HL-60/S4 (cell line): ENCODE measurements at regions not wholly inside any gene's neighbourhood (a gene's known extent, or its start where the extent isn't known, plus 50 kb on each side); places are given as distances from the start of the nearest gene placed in this dataset.

Source experiments
- in situ Hi-C: fragments of 300-500 bp; cut with MboI; formaldehyde crosslinking; loops from 2 replicates; pipeline ENCODE4 v1.14.3; 2022; ENCODE audit warnings: low sequenced_read_pairs

DNA sequence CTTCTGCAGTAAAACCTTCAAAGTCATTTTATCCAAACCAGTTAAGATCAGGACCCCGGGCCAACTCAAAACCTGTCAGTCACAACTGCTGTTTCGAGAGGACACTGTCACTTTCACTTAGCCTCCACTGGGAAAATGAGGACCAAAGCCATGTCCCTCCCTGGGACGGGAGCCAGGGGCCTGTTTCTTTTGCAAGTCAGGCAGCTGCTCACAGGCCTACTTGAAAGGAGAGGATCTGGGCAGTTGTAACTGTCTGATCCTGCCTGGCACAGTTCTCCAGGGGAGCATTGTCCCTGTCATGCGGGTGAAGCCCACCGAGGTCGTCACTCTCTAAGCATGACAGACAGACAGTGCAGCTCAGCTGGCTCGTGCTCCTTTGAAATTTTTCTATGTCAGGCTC lies 276.2 kb downstream of the NPIPA8 start:
- in situ Hi-C loops = no loop called here

GRCh38 chr16:18059577-18059976 lies 277.0 kb downstream of the NPIPA8 start:
- in situ Hi-C loops = no loop called here

DNA sequence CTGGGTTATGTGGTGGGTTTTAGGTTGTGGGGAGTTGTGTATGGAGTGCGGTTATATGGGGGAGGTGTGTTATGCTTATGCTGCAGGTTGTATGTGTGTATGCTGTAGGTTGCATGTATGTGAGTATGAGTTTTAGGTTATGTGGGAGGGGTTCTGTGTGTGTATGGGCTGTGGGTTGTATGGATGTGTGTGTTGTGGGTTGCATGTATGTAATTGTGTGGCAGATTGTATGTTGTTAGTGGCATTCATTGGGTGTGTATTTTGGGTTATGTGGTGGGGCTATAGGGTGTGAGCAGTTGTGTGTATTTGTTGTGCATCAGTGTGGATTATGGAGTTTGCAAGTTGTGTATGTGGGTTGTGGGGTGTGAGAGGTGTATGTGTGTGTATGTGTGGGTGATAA lies 277.4 kb downstream of the NPIPA8 start:
- in situ Hi-C loops = no loop called here

GRCh38 chr16:18055411-18055916 lies 281.1 kb downstream of the NPIPA8 start:
- in situ Hi-C loops = no loop called here

DNA sequence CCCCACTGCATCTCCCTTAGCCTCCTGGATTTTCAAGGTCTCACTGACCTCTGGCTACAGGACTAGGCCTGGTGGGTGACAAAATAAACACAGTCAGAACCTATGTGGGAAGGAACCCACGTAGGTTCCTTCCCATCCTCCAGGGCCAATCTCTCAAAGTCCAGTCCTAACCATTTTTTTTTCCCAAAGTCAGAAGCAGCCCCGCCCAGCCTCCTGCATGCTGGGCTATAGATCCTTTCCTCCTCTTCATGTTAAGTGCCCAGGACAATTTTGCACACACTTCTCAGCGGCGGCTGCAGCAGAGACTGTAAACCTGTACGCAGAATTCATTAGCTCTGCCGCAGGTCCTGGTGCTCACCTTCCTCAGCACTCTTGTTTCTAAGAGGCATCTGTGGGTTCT lies 285.8 kb downstream of the NPIPA8 start:
- in situ Hi-C loops = no loop called here

DNA sequence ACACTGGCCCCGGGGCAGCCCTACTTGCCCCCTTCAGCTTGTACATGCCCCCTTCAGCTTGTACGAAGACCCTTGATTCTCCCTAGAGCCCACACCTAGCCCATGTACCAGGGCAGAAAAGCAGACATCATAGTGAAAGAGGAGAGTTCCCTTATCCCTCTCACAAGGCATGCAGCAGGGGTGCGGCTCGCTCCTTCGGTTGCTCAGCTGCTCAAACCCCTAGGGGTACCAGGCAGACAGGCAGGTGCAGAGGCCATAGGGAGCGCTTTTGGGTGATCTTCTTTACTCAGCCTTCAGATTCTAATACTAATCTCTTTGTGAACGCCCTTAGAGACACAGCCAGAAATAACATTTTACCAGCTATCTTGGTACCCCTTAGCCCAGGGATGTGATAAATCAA lies 286.3 kb downstream of the NPIPA8 start:
- in situ Hi-C loops = no loop called here

- in situ Hi-C loops = no loop called here
Observed at GRCh38 chr16:18049547-18050133, 286.9 kb downstream of the NPIPA8 start.

GRCh38 chr16:18048853-18049546 lies 287.5 kb downstream of the NPIPA8 start:
- in situ Hi-C loops = no loop called here

GRCh38 chr16:18047761-18048160 lies 288.8 kb downstream of the NPIPA8 start:
- in situ Hi-C loops = no loop called here

- in situ Hi-C loops = no loop called here
Observed at GRCh38 chr16:18045356-18045755, 291.2 kb downstream of the NPIPA8 start.

DNA sequence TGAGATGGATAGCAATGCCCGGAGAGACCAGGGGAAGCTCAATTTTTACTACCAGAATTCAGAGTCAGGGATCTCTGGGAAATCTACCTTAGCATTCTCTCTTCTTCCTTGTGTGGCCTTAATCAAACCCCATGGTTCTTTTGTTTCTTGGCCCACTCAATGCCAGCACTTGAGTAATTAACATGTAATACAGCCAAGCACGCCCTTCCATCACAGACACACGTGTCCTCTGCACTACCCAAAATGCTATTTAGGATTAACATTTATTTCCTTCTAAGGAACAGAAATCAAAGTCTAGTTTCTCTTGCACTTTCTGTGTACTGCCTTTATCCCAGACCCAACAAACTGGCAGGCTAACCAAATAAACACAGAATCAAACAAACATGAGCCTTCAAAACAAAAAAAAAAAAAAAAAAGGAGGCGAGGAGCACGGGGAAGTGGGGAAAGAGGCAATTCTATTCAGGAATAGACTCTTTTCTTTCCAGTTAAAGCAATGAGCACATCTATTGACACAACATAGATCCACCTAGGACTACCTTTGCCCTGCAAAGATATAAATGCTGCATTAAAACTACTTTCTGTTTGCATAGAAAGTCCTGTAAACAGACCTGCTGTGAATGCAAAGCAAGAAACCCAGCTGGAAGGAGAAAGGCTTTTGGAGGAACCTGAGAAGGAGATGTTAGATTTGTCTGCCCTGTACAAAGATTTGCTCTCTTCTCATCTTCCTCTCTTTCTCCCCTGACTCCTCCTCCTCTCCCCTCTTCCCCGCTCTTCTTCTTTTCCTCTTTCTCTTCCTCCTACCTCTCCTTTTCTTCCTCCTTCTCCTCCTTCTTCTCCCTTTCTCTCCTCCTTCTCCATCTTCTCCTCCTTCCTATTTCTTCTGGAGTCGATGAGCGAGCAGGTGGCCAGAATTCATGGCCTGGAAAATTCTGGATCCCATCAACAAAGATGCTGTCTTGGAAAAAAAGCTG lies 294.4 kb downstream of the NPIPA8 start:
- in situ Hi-C loops = no loop called here

GRCh38 chr16:18039931-18040330 lies 296.6 kb downstream of the NPIPA8 start:
- in situ Hi-C loops = no loop called here

GRCh38 chr16:18037051-18037450 lies 299.5 kb downstream of the NPIPA8 start:
- in situ Hi-C loops = no loop called here

GRCh38 chr16:18024611-18025010 lies 311.9 kb downstream of the NPIPA8 start:
- in situ Hi-C loops = no loop called here

DNA sequence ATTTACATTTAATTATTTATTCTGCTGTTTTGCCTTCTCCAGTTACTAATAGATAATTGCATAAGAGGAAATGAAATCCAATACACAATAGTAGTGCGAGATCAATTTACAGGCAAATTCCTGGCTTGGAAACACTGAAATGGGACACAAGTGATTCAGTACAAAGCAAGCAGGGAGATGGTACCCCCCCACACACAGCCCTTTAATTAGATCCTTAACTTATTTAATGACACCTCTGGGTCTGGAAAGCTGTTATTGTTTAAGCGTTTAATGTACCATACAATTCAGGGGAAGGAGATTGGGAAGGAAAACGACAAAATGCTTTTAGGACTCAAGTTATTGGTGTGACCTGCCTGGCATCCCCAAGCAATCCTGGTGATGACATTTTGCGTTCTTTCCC lies 318.2 kb downstream of the NPIPA8 start:
- in situ Hi-C loops = no loop called here

DNA sequence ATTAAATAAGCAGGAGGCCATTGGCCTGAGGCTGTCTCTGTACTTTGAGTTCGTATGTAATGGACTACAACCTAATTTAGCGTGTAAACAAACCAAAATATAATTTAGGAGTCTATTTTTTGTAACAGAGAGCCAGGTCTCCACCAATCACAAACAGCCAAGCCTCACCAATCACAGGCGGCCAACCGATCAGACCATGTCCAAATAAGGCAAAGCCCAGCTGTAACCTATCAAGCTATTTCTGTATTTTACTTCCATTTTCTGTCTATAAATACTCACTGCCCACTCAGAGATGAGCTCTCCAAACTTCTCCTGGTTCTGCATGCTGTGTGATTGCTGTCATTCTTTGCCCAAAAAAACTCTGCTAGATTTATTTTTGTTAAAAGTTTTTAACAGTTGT lies 322.7 kb downstream of the NPIPA8 start:
- in situ Hi-C loops = no loop called here

DNA sequence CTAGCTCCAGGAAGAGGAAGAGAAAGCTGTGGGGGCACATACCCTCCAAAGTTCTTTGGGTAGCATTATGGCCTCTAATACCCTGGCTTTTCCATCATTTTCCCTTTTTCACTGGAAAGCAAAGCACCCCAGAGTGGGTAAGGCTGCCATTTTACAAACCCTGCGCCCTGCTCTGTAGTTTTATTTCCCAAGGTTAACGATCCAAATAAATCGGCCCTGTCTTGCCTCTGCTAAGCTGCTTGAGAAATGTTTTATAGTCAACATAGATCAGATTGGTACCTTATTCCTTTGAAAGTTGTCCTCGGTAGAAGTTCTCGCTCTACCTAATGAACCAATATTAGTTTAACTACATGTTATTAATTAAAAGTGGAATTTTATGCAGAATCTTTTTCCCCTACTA lies 328.2 kb downstream of the NPIPA8 start:
- in situ Hi-C loops = no loop called here

- in situ Hi-C loops = no loop called here
Observed at GRCh38 chr16:18003033-18003432, 333.5 kb downstream of the NPIPA8 start.

GRCh38 chr16:17998996-17999395 lies 337.5 kb downstream of the NPIPA8 start:
- in situ Hi-C loops = no loop called here

GRCh38 chr16:17998550-17998949 lies 338.0 kb downstream of the NPIPA8 start:
- in situ Hi-C loops = no loop called here

DNA sequence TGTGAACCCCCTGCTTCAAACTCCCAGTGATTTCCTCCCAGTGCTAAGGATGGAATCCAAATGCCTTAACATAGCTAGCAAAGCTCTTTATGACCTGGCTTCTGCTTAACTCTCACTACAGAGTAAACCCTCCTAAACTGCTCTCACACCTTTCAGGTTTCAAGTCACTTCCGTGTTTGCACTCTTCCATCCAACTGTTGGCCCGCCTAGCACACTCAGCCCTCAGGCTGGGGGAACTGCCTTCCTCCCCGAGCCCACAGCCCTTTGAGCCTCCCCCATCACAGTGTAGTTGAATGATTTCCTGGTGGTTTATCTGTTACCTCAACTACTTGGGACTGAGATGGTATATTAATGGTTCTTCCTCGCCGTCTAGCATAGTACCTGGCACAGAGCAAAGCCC lies 342.5 kb downstream of the NPIPA8 start:
- in situ Hi-C loops = no loop called here

DNA sequence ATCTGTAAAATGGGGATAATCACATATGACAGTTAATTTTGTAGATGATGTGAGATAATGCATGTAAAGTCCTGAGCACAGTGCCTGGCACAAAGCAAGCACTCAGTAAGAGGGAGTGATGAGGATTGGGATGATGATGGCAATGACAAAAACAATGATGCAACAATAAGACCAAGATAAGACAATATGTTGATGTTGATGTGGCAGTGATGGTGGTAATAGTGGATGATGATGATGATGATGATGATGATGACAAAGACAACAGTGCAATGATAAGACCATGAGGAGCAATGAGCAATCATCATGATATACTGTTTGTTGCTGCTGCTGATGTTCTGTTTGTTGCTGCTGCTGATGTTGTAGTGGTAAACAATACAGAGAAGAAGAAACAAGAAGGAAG lies 344.1 kb downstream of the NPIPA8 start:
- in situ Hi-C loops = no loop called here
